GM21737 (cell line): ENCODE measurements at regions not wholly inside any gene's neighbourhood (a gene's known extent, or its start where the extent isn't known, plus 50 kb on each side); places are given as distances from the start of the nearest gene placed in this dataset.
"Not testable (repeated sequence)": the region's sequence is repeated elsewhere in the genome, so short reads cannot be mapped to it uniquely, and the experiment has no call there.

ENCODE experiments used
- ATAC-seq: cut with Tn5 transposase; IDR thresholded peaks from one replicate; pipeline ENCODE4 v1.9.1; 2021; ENCODE audit warnings: mild to moderate bottlenecking, moderate library complexity; ENCODE audit not compliant: unreplicated experiment

DNA sequence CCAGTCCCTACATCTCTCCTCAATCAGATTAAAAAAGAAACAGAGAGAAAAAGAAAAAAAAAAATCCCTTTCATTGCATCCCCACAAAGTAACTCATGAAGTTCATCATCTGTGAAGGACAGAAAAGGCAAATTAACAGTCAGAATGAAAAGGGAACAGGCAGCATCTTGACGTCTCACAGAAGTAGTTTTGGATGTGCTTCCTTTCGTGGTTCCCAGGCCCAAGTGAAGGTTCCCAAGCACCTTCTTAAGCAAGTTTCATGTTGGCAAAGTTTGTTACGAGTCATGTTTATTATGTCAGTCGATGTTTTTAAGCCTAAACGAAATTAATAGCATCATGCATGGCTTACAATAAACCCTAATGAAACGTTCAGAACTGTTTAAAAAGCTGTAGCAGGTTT is 475.2 kb downstream of the SETD4 start:
- no peak for ATAC-seq

DNA sequence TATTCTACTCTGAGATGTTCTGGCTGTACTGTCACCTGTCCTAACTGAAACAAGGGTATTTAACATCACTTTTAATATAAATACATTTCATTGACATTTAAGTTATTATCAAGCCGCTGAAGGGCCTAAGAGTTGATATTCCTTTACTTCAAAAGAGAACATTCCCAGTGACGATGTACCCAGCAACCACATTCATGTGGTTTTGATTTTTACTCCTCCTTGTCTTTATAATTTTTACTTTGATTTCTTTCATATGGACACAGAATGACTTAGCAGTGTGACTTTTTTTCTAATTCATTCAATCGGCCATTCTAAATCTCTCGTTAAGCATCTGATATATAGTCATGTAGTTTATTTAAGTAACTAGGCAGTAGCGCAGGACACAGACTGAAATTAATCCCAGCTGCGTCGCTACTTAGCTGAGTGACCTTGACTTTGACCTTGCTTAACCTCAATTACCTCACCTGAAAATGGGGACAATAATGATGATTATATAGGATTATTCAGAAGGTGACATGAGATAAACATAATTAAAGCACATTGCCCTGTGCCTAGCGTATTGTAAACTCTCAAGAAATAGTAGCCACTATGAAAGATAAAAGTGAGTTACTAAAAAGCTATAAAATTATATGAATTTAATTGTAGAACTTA is 476.6 kb downstream of the SETD4 start:
- ATAC-seq, result no peak

DNA sequence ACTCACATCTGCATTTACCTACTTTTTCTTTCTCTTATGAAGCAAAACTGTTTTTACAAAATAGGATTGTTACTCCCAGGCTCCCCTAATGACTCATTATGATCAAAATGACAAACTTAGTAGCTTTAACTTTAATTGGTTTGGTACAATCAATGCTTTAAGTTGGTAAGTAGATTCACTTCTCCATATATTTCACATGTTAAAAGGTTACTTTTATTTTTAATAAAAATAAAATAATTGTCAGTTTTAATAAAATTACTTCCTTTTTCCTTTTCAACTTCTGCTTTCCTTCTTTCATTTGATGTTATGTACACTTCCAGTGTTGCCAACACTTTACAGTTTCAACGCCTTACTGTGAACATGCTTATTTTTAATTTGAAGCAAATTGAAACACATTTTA is 477.6 kb downstream of the SETD4 start:
- ATAC-seq, result no peak

DNA sequence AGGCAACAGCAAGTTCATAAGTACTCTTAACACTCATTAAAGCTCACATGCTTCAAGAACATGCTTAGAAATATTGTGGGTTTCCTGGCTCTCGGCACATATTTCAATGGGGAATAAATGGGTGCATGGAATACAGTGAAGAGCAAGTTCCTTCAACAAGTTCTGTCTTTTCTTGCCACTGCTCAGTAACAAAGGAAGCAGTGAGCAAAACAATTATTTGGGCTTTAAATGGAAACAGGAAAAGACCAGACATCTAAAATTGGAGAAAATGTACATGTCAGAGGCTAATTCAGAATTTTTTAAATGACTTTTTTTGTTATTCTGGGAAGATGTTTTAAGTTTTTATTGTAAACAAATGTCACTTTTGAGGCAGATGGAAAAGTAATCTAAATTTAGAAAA is 478.7 kb downstream of the SETD4 start:
- no peak for ATAC-seq

DNA sequence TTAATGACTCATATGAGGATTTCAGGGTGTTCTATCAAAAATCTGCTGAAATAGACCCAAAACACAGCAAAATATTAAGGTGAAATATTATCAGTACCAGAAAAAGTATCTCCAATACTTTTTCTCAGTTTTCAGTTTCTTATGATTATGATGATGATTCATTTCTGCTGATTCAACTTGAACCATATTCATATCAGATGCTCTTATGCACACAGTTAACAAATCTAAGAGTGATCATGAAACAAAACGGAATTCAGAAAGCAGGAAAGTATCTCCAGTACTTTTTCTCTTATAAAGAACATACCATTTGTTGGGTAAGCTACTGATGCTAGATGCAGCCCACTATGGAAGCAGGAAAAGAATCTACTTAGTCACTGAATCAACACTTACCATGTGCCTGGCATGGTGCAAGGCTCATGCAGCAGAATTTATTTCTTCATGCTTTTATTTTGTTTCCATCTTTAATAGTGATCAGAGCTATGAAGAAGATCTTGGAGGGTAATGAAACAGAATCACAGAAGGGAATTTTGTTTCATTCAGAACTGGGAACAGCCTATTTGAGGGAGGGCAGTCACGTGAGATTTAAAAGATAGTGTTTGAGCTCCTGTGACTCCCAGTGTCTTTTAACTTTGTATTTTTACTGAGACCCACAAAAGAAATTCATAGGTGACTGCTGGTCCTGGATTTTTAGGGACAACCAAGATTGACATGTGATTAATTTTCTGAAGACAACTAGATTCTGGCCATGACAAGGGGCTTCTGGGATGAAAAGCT is 480.6 kb downstream of the SETD4 start:
- no peak for ATAC-seq

DNA sequence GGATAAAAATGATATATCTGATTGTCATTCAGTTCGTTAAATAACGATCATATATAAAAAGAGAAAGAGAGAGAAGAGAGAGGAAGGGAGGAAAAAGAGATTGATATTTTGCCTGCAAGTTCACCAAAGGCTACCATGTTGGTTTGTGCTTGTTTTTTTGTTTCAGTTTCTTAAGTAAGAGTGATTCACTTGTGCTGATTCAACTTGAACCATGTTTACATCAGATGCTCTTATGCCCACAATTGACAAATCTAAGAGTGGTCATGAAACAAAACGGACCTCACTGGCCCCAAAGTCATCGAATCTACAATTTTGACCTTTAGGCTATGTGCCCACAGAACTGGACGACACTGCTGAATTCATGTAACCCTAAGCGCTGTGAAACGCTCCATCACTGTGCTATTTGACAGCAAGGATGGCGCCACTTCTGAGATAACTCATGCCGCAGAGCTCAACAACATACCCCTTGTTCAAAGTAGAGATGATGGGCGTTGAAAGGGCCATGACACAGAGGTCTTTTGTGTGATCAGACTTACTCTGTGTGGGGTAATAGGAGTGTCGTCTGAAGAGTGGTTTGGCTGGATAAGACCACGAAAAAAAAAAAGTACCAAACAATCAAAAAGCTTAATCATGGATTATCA is 481.4 kb downstream of the SETD4 start:
- ATAC-seq, result no peak

DNA sequence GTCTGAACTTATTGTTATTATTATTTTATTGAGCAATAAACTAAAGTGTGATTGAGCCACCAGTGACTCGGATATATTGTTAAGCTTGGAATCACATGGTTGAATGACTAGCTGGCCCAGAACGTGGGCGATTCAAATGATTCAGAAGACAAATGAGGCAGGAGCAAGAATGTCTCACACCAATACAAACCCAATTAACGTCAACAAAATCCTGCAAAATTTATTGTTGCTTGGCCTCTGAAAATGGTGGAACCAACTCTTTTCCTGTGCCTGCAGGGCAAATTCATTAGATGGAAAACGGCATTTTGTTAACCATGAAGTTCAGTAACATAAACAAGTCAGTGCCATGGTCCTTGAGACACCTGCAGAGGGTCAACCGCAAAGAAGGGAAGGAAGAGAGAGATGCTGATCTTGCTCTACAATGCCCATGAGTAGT is 482.0 kb downstream of the SETD4 start:
- ATAC-seq, result no peak

DNA sequence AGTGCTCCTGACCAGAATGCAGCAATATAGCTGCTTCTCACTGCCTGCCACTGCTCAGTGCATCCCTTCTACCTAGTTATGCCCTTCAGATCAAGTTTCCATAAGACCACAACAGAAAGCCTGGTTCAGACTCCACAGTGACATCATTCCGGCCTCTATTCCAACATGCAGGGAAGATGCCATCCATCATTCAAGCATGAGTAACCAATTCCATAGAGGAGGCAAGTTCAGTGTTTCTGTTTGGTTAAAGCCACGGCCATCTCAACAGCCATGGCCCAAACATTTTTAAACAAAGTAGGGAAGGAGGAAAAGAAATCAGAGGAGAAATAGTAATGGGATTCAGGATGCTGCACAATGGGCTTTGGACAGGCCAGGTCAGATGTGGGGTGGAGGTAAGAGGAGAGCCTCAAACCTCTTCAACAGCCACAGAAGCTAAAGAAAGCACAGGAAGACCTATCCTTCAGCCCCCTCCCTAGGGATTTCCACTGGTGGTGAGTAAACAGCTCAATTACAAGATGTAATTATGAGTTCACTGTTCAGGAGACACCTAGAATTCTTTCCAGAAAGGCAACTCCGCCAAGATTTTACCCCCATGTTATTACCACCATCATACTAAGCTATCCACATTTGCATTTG is 484.9 kb downstream of the SETD4 start:
- ATAC-seq, result no peak

DNA sequence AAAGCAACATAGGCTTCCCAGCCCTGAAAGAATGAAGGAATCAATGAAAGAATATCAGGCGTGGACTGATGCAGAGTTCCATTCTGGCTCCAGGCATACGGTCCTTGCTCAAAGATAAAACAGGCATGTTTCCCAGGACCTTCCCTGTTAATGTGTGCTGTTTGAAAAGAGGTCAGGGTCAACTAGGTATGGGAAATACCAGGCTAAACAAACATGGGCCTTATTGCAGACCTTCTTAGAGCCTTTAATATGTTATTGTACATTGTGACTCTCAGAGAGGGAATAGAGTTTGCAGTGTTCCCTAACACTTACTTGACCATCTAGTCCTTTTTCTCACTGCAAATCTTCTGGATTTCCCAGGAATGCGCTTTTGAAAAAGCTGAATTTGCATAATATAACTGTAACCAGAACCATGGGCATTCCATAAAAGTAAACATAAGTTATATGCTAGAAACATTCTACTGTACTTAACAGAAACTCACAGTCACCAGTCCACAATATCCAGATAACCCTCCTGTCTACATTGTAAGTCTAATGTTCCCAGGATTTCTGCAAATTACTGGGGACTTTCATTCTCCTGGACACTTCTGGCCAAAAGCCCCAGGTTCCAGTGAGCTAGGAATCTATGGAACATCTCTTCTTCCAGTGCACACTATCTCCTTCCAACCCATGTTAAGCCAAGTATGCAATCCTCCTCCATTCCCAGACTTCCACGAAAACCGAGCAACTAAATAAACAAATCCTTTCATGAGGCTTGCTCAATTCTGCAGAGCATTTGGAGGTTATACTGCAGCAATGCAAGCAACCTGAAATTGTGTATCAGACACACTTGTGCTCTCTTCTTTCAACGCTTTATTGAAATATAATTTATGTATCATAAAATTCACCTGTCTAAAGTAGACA is 486.6 kb downstream of the SETD4 start:
- ATAC-seq, result no peak

DNA sequence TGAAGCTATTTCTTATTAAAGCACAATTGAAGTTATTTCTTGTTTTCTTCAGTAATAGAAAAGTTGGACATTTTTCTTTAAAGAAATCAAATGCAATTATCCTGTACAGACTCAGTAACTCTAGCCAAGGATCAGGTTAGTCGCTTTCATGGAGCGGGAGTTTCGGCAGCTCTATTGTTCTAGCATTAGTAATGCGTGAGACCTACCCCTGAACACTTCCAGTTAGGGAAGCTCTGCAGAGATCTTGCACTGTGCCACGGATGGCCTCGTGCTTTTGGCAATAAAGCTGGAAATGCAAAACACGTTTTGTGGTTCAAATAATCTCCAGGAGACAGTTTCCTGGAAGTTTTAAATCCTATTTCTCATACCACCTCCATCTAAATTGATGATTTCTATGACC is 488.4 kb downstream of the SETD4 start:
- ATAC-seq, result no peak

DNA sequence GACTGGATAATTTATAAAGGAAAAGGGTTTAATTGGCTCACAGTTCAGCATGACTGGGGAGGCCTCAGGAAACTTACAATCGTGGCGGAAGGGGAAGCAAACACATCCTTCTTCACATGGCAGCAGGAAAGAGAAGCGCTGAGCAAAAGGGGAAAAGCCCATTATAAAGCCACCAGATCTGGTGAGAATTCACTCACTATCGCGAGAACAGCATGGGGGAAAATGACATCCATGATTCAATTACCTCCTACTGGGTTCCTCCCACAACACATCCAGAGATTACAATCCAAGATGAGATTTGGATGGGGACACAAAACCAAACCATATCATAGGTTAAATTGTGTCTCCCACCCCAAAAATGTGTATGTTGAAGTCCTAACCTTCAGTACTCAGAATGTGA is 491.7 kb downstream of the SETD4 start:
- no peak for ATAC-seq

DNA sequence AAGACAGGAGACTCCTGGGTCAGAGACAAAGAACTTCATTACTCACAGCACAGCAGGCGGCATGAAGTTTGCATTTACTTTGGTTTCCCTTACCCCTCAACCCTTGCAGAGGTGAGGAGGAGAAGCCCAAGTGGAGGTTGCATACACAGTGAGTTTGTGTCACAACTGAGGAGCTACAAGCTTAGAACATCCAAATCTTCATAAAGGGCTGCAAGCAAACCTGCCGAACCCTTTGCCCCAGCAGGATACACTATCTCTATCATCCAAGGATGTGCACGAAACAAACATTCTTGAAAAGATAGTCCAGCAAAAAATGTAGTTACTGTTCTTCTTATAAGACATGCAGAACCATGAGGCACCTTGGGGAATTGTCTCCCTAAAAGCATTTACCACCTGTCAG is 493.5 kb downstream of the SETD4 start:
- ATAC-seq, result no peak

DNA sequence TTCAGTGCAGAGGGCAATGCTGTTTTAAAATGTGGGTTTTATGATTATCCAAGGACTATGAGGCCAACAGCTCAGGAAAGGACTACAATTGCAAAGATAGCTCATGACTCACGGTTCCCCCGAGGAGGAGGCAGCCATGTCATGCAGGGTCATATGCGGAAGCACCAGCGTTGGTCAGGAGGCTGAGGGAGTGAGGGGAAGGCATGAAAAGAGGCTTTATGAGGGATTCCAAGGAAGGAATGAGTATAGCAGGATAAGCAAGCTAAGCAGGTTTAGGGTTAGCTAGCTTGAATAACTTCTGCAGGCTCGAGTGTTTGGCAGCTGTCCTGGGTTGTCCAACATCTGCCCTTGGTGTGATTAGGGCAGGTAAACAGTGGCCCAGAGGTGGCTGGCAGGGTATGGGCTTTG is 495.1 kb downstream of the SETD4 start:
- ATAC-seq, result no peak

DNA sequence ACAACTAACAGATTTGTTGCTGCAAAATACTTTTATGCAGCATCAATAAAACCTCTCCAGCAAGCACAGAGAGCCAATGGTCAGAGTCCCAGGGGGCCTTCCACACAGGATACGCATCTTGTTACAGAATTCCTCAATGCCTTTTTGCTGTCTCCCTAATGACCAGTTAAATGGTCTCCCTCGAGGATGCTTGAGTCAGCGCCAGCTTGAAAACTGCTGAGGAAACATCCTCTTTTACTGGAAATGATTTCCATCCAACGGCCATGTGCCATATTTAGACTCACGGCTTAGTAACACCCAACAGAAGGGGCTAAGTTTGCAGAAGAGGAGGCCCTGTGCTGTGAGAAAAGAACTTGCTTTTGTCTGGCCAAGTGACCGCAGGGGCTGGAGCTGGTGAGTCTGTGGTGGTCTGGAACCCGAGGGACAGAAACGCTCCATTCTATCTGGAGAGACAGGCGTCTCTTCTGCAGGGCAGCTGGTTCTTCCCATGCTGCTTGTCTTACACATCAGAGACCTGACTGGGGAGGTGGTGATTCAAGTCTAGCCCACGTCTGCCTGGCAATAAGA is 496.4 kb downstream of the SETD4 start:
- no peak for ATAC-seq

DNA sequence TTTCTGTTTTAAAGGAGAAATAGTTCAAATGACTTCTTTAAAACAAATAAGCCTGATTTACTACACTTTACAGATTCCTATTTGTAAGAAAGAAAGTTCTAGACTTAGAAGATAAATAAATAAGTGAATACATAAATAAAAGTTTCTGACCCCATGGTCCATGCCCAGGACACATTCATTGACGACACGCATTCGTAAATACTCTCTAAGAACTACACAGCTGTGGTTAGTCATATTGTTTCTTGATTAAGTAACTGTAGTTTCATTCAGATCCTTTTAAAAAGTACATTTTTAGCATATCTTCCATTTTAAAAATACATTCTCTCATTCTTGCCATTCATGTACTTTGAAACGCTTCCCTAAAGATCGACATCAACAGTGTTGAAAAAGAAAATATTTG is 497.4 kb downstream of the SETD4 start:
- no peak for ATAC-seq

DNA sequence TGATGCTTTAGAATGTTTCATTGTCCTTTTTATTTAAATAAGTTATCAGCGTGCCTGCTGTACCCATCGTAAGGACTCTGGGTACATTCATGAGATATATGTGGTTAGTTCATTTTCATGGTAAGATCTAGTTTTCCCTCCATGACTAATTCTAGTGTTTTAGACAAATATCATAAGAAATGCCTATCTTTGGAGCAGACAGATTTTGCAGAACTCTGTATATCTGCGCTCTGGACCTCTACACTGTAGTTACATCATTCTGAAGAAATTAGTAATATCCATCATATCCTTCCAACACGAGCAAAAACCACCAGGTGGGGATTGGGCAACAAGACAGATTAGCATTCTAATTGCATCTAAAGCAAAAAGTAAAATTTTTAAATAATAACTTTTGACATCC is 499.2 kb downstream of the SETD4 start:
- no peak for ATAC-seq

DNA sequence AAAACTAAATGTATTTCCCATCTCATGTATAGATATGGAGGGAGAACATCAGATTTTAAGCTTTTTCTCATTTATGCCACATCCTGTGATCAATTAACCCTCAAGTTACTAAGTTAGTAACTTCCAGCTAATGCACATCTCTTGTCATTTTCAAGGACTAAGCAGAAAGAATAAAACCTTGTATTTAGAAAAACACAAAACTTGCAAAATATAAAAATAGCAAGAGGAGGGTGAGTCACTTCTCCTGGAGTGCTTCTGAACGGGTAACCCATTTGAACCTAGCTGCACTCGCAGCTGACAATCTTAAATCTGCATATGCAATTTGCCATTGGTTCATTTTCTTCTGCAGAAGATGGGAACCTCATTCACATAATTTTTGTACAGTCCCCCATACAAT is 500.5 kb downstream of the SETD4 start:
- no peak for ATAC-seq

DNA sequence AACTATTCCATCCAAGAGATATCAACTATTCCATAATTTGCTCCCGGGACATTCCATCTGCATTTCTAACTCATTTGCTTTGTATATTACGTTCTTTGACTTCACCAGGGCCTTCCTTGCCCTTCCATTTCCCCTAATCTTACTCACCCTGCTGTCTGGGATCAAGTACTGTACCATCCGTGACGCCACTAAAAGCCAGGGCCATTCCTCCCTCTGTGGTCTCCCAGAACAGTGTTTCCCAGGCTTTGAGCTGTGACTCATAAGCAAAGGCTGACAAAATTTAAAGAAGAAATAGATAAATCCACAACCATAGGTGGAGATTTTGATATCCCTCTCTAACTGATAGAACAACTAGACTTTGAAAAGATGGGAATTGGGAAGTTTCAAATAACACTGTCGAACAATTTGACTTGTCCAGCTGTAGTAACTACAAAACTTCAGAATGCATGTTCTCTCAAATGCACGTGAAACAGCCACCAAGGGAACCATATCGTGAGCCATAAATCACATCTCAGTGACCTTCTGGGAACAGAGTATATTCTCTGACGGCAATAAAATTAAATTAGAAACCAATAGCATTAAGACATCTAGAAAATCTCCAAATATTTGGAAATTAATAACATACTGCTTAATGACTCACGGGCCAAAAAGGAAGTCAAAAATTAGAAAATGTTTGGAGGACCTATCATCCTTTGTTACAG is 501.0 kb downstream of the SETD4 start:
- no peak for ATAC-seq

DNA sequence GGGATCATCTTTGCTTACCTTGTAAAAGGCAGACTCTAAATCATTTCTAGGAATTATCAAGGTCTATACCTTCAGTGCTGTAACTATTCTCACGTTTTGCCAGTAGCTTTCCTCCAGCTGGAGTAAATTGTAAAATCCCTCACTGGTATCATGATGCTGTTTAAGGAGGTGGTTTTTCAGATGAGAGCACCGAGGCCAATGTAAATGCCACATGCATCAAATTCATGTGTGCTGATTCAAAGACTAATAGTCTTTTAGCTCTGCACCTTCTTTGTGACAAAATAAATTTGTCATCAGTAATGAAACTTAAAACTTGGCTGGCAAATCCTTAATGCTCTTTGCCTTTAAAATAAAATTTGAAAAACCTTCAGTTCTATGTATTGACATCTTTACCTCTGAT is 503.8 kb downstream of the SETD4 start:
- no peak for ATAC-seq

DNA sequence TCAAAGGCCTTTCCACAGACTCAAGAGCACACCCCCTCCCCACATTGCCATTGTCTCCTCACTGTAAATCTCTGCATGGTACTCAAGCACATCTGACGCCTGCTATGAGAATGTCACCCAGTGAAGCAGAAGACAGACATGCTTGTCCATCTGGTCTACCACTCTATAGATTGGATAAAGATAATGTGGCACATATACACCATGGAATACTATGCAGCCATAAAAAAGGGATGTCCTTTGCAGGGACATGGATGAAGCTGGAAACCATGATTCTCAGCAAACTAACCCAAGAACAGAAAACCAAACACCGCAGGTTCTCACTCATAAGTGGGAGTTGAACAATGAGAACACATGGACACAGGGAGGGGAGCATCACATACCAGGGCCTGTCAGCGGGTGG is 503.4 kb upstream of the RUNX1 start:
- not testable (repeated sequence) for ATAC-seq
